ENCODE measurements at regions not wholly inside any gene's neighbourhood (a gene's known extent, or its start where the extent isn't known, plus 50 kb on each side); places are given as distances from the start of the nearest gene placed in this dataset.
A peak's percentile ranks its signal among the peaks of the same experiment; 100 is the strongest.

DNA sequence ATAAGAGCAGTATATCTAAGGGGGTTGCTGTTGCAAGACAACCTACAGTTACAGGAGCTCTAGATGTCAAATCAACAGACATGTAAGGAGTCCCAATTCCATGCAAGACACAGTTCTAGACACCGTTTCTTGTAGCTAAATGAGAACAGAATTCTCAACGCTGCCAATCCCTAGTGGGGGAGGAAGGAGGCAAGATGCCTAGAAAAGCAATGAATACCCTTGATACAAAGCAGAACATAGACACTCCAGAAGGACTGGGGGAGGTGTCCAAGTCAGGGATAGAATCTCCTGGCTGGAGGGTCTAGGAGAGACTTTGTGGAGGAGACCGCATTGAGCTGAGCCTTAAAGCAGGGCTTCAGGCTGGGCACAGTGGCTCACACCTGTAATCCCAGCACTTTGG lies 280.2 kb downstream of the BUD13 start:
- no peak overlapping the region for H3K27ac ChIP-seq
- DNase-seq (ENCODE audit: low read depth, low spot score): no peak

DNA sequence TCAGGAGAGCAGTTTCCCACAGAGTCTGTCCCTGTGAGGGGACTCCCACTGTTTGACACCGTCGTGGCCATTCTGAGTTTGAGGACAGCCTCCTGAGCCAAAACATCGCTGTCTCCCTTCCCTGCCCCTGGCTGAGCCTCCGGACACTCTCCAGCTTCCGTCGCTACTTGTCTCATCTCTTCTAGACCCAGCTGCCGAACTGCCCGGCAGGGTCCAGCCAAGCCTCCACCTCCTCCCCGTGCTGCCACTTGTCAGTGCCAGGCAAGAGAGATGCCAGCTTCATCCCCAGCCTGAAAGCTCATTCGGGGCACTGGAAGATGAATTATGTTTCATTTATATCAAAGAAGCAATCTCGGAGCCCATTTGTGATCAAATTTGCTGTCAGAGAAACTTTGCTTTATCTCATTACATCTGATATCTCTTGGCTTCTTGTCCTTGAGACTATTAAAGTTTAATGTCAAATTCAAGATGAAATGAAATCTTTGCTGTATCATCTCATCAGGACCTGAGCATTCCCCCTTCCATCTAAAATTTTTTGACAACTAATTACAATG lies 283.9 kb downstream of the BUD13 start:
- no peak for DNase-seq (ENCODE audit: low read depth, low spot score)
- no peak overlapping the region for H3K27ac ChIP-seq

DNA sequence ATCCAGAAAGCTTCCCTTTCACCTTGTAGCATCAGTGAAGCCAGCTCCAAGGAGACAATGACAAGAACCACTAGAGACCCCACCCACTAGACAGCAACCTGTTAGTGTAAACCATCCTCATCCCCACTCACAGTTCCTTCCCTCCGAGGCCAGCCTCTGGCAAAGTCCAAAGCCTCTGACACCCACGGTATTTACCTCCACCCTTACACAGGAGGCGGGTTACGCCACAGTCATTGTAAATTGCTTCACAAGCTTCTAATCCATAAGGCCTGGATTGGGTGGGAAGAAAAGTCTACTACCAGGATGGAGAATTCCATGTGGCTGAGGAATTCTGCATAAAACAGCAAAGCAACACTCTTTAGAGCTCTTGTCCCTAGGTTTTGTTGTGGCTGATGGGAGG lies 287.4 kb downstream of the BUD13 start:
- H3K27ac ChIP-seq: no peak overlapping the region
- no peak for DNase-seq (ENCODE audit: low read depth, low spot score)

DNA sequence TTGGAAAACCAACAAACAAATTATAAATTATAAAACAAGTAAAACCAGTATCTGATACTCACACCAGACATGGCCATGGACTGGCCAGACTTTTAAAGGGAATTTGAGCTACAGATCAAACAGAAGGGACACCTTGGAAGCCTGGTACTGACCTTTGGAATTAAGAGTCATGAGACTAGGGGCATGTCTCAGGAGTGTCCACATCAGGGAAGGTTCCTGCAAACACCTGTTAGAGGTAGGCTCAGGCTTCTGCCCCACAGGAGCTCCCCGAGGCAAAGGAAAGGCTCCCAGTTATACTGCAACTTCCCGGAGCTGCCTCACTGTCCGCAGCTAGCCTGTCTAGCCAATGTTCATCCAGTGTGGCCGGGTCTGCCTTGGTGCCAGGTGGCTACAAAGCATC lies 290.1 kb downstream of the BUD13 start:
- no peak for DNase-seq (ENCODE audit: low read depth, low spot score)
- no peak overlapping the region for H3K27ac ChIP-seq

DNA sequence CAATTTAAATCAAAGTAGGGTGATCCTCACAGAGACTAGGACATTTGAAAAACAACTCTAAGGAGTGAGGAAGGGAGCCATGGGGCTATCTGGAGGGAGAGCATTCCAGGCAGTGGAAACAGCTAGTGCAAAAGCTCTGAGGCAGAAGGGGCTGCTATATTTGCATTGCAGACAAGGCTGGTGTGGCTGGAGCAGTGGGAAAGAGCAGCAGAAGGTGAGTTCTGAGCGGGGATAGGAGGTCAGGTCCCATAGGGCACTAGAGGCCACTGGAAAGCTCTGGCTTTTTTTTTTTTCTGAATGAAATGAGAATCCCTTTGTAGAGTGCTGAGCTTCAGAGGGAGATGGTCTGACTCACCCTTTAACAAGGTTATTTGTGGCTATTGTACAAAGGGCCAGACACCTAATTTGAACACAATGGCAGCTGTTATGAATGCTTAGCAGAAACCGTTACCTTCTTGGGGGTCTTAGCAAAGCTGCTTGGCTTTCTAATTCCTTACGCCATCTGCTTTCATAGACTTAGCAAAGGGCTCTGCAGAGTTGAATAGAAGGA lies 291.6 kb downstream of the BUD13 start:
- DNase-seq (ENCODE audit: low read depth, low spot score): no peak
- no peak overlapping the region for H3K27ac ChIP-seq

DNA sequence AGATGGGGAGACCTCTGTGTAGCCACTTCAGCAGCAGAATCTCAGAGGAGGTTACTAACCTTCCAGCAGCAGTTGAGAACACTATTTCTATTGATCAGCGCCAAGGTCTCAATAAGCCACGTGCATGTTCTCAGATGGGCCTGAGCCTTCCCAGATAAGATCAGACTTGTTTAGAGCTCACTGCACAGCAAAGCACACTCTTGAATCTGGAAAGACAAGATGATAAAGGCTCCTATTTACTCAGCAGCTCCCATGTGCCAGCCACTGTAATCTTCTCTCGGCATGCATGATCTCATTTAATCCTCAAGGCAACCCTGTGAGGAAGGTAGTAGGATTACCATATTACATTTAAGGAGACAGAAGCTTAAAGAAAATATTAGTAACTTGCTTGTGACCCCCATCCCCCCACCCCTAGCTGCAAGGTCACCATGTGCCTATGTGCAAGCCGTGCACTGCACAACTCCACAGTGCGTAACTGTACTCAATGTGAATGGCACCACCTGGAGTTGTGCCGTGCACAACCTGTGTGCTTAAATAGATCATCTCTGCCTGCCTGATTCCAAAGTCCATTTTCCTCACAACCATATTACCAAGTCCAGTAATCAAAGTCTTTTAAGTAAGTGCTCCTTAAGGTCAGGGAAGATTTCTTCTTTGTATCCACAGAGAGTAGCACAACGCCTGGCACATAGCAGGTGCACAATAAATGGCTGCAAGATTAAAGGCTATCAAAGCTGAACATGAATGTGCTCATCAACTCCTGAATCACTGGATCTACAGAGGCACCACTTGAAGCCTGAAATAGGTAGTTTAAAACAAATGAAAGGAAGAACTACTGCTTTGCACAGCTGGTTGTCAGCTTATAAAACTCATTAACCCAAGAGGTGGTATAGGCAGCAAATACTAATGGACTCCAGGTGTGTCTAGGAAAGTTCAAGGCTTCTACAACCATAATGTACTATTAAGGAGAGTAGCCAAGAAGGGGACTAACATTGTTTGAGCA lies 293.8 kb downstream of the BUD13 start:
- no peak for DNase-seq (ENCODE audit: low read depth, low spot score)
- no peak overlapping the region for H3K27ac ChIP-seq

DNA sequence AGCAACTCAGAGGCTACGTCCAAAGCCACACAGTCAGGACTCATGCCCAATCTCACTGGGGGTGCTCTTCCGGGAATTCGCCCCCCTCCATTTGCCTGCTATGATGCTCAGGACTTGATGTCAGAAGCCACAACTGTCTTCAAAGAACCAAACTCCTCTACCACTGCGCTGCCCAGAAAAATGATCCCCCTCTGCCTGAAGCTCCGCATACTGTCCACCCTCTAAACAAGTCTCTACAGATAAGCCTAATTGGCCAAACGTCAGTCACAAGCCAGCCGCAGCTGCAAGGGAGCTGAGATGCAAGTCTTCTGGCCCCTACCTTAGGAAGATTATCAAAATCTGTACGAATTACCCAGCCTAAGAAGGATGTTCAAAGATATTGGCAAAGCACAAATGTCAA lies 294.6 kb downstream of the BUD13 start:
- DNase-seq (ENCODE audit: low read depth, low spot score): no peak
- no peak overlapping the region for H3K27ac ChIP-seq

DNA sequence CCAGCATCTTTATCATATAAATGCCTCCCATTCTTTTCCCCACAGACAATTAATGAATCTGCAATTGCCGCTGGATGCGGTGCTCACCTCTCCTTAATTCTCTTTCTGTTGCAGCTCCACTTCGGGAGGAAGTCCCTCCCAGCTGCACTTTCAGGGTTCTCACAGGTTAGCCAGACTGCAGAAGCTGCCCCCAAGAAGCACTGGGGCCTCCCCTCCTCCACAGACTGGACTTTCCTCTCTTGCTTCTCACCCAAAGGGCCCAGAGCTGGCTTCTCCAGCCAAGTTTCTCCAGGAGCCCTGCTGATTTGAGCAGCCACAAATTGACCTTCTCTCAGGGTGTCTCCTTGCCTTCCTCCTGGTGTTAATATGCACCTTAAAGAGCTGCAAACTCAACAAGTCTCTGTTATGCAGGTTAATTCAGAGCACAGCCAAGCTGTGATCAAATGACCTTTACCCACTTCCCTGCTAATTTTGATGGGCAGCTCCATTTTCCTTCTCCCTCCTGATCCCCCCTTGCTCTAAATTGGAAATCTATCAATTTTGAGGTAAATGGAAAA lies 298.9 kb downstream of the BUD13 start:
- H3K27ac ChIP-seq: no peak overlapping the region
- DNase-seq (ENCODE audit: low read depth, low spot score): no peak

DNA sequence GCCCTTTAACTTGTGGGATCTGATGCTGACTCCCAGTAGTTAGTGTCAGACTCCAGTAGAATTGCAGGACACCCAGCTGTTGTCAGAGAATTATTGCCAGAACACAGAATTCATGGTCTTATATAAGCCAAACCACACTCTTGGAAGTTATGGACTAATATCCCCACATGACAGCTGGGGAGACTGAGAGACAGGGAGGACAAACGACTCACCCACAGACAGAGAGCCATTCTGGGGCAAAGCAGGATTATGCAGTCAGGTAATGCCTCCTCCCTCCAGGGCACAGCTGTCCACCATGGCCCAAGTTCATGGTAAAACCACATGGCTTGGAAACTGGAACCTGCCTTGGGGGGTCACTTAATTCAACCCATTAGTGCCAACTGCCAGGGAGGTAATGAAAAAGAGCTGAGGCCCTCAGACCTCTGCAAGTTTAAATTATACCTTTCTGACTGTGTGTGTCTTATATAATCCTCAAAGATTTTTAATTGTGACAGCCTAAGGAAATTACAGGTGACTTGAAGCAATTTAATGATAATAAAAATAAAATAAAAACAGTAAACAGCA lies 299.5 kb downstream of the BUD13 start:
- no peak for DNase-seq (ENCODE audit: low read depth, low spot score)
- H3K27ac ChIP-seq: no peak overlapping the region

DNA sequence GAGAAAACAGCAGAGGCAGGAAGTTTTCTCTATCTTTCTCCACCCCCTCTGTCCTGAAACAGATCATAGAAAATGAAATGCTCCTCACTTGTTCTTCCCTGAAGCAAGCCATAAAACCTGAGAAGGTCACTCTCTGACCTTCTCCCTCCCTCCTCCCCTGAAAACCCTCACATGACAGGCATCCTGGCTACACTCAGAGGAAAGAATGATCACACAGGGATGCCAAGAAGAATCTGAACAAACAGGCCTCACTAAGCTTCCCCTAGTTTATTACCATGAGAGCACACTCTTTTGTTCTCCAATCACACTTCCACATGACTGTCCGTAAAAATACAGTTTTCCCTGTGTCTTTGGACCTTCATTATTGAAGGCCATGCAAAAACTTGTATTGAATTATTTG lies 300.1 kb downstream of the BUD13 start:
- no peak for DNase-seq (ENCODE audit: low read depth, low spot score)
- peak overlapping the region; percentile 81 for H3K27ac ChIP-seq

DNA sequence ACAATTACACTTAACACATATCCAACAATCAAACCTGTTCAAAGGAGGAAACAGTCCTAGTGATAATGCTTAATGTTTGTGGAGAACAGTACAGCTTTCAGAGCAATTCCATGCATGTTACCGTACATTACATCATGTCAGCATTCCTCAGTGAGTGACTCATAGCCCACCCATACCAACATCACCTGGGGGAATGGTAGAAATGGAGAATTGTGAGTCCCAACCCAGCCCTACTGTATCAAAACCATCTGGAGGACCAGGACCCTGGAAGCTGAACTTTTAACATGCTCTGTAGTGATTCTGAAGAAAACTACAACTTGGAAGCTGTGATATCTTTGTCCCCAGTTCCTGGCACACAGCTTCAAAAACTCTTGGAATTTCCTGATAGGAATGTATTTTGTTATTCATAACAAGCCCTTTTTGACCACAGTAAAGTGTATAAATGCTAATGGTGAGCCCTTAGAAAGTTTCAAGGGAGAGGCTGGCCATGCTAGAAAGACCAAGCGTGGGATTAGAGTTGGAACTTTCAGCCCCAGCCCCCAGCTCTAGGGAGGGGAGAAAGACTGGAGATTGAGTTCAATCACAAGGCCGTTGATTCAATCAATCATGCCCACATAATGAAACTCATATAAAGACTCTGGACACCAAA lies 301.1 kb downstream of the BUD13 start:
- H3K27ac ChIP-seq: peak overlapping the region; percentile 81
- no peak for DNase-seq (ENCODE audit: low read depth, low spot score)

DNA sequence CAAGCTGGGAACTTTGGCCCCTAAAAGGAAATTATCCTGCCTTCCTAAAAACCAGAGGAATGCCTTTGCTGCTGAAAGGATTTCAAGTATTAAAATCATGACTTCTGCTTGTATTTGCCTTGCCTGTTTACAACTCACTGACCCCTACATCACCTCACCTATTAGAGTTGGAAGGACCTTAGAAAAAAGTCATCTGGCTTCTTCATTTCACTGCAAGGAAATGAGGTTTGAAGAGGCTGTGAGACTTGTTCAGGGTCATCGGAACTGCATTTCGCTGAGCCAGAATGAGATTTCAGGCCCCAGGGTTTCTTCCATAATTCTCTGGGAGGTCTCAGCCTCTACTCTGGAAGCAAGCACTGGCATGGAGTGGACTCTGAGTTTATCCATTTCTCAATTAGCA lies 304.1 kb downstream of the BUD13 start:
- DNase-seq (ENCODE audit: low read depth, low spot score): no peak

DNA sequence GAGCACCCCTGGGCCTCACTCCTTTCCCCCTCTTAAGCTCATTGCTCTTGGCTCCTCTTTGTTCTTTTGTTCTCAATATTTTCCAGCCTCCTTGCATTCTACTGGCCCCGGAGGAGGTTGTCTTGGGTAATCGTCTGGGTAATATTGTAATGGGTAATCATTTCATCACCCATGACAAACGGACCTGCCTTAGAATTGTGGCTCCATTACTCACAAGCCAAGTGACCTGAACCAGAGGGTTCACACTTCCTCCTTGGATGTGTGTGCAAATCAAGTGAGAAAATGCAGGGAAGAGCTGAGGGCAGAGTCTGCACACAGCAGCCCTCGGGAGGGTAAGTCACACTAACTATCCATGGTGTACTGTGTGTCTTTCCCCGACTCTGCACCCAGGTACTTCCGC lies 305.0 kb downstream of the BUD13 start:
- DNase-seq (ENCODE audit: low read depth, low spot score): peak; percentile 16

More for the DNA sequence above, 304.1 kb downstream of the BUD13 start:
- no peak overlapping the region for H3K27ac ChIP-seq

DNA sequence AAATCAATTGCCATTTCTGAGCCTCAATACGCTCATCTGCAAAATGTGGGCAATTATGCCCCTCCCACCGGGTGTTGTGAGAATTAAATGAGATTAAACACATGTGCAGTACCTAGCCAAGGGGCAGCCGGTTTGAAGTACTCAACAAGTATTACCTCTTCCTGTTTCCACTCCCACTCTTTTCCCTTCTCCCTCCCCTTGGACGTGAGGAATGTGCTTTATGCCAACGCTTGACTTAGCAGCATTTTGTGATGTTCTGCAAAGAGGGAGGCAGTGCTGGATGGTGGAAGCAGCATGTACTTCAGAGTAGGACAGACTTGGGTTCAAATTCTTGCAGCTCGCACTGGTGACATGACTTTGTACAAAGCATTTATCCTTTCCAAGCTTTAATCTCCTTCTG lies 306.0 kb downstream of the BUD13 start:
- DNase-seq (ENCODE audit: low read depth, low spot score): no peak
- H3K27ac ChIP-seq: no peak overlapping the region

More for the DNA sequence above, 305.0 kb downstream of the BUD13 start:
- peak overlapping the region; percentile 66 for H3K27ac ChIP-seq

DNA sequence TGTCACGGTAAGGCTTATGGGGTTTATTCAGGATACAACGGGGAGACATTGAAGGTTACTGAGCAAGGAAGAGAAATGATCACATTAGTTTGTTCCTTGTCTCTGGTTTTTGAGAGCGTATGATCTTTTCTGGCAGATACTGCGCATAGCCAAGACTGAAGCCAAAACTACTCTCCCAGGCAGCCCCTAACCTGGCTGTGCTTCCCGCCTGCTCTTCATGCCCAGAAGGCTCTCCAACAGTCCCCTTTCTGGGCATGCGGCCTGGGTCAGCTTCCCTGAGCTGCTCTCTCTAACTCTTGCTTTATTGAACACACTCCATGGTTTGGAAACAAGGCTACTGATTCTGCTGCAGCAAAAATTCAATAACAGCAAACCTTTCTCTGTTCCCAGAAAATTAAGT lies 306.6 kb downstream of the BUD13 start:
- H3K27ac ChIP-seq: no peak overlapping the region

DNA sequence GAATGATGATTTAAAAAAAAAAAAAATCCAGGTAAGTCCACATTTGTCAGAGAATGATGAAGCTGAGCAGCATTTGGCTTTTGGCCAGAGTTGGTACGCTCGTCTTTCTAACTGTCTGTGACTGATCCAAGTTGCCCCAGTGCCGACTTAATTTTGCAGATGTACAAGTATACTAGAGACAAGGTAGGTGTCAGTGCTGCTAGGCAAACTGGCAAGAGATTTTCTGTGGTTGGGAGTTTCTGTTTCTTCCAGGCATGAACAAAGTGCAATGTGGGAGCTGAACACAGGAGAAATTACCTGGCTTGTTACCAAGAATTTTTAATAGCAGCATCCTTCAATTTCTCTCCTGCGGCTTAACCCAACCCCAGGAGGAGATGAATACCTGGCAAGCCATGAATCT lies 307.7 kb downstream of the BUD13 start:
- no peak overlapping the region for H3K27ac ChIP-seq
- DNase-seq (ENCODE audit: low read depth, low spot score): no peak

More for the DNA sequence above, 306.6 kb downstream of the BUD13 start:
- no peak for DNase-seq (ENCODE audit: low read depth, low spot score)

DNA sequence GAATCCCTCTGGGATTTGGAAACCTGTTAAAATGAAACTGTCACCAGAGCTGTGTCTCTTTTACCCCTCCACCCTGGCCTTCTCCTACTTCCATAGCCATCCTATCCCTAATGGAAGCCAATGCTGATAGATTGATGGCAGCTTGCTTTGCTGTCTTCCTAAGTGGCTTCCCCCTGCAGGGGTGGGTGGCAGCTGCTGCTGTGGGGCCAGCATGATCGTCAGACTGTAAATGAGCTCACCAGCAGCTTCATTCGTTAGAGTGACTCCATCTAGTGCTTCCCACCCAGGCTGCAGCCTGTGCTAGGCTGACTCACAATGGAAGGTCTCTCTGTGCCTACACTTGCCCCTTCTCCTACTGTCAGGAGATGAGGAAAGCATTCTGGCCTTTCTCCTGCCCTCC lies 311.0 kb downstream of the BUD13 start:
- no peak for DNase-seq (ENCODE audit: low read depth, low spot score)
- H3K27ac ChIP-seq: no peak overlapping the region

DNA sequence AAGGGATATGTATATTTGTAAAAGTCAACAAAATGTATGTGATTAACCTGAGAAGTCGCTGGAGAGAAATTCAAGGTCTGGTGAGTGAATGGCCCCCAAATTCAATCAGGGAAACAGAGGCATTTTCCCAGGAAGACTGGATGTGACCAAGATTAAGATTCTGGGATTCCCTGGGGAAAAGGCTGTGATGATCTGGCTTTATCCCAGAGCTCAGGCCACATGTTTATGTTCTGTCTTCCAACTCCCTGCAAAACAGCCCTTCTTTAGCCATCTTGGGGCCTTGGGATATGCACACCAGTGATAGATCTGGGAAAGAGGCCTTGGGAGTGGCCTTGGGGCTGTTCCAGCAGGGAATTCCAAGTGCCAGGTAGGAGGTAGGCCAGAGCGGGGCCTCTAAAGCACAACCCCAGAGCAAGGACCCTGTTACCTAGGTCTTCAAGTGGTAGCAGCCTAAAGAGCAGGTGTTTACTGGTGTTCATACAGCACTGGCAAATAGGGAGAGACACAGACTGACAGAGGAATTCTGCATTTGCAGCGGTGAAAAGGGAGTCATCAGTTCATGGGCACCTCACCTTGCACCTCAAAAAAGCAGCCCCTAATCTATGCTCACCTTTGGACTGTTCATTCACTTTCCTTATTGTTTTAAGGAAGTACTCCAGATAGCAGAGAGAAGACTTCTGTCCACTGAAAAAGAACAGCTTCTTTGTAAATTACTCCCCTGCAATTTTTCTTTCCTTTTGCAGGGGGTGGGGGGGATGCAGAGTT lies 312.4 kb downstream of the BUD13 start:
- H3K27ac ChIP-seq: no peak overlapping the region
- no peak for DNase-seq (ENCODE audit: low read depth, low spot score)

DNA sequence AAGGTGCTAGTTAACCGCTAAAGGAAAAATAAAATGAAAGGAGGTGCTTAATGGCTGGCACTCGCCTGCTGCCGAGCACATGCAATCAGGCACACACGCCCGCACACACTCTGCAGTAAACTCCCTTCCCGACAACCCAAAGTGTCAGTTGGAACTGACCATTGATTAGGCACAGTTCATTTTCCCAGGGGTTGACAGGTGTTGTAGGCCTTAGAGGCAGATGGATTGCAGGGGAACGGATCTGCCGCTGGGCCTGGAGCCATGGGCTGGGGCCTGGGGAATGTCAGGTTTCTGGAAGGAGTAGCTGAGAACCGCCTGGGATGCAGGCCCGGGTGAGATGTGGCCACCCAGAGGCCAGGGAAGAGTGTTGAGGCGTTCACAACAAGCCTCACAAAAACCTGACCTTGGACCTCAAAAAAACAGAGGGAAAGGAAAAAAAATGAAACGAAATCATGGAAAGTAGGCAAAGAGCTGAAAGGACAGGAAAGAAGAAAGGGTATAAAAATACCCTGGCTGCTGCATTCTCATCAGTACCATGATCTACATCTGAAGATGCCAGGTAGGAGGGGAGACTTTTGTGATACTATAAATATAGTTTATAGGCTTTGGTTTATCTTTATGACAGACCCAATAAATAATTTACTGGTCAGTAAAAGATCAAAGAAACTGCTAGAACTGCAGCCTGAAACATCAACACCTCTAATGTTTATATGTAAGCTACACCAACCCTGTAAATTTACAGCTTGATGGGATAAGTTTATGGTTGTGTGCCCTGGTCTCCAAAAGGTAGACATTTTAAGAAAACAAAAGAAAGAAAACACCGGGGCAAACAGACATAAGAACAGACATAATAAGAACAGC lies 313.4 kb downstream of the BUD13 start:
- no peak overlapping the region for H3K27ac ChIP-seq
- no peak for DNase-seq (ENCODE audit: low read depth, low spot score)
